Neutrophil (primary cell): ENCODE measurements at regions not wholly inside any gene's neighbourhood (a gene's known extent, or its start where the extent isn't known, plus 50 kb on each side); places are given as distances from the start of the nearest gene placed in this dataset.

ENCODE experiments used
- H3K27ac ChIP-seq: fragments of 200-600 bp; sonication (generic); 2 replicates; pipeline ENCODE4 v1.5.1; 2016; ENCODE audit warnings: mild to moderate bottlenecking, moderate library complexity
- H3K27me3 ChIP-seq: fragments of 200-600 bp; sonication (generic); 2 replicates; pipeline ENCODE4 v1.6.0; 2016; ENCODE audit warnings: mild to moderate bottlenecking
- H3K36me3 ChIP-seq: fragments of 200-600 bp; sonication (generic); 2 replicates; pipeline ENCODE4 v1.5.1; 2017
- H3K4me1 ChIP-seq, 2 experiments: fragments of 200-600 bp in 1 of 2; sonication (generic) in 1 of 2; 1 replicate in 1 of 2; 2 replicates in 1 of 2; pipeline versions ENCODE4 v1.5.1 to v1.6.1; 2013 to 2016; ENCODE audit warnings: low read depth in 1 of 2, low read length in 1 of 2, mild to moderate bottlenecking in 1 of 2, moderate library complexity in 1 of 2; ENCODE audit not compliant: control insufficient read depth in 1 of 2, insufficient read depth in 1 of 2
- H3K4me3 ChIP-seq, 2 experiments: fragments of 200-600 bp in 1 of 2; sonication (generic) in 1 of 2; 1 replicate in 1 of 2; 2 replicates in 1 of 2; pipeline ENCODE4 v1.5.1; 2013 to 2016; ENCODE audit warnings: low read depth in 1 of 2, low read length in 1 of 2, mild to moderate bottlenecking in 1 of 2, moderate library complexity in 1 of 2
- H3K9me3 ChIP-seq: fragments of 200-600 bp; sonication (generic); 2 replicates; pipeline ENCODE4 v1.5.1; 2016
- CTCF ChIP-seq: fragments of 200-600 bp; sonication (generic); IDR thresholded peaks from 2 replicates; pipeline ENCODE4 v1.5.1; 2016; ENCODE audit warnings: antibody characterized with exemption

GRCh38 chr3:18079739-18080138, 337.3 kb upstream of the TBC1D5 start:
- Histone ChIP-seq H3K27ac (no peak overlapping the region), H3K36me3 (no peaks in the 10 kb centered on the region), H3K4me1 (no peaks in the 10 kb centered on the region), H3K9me3 (no peaks in the 10 kb centered on the region), H3K27me3 (no peaks in the 10 kb centered on the region), H3K4me3 (no peak overlapping the region)
- no peak for TF ChIP-seq CTCF

GRCh38 chr3:18079062-18079461, 336.6 kb upstream of the TBC1D5 start:
- no peaks in the 10 kb centered on the region for H3K9me3 ChIP-seq
- H3K4me1 ChIP-seq: no peaks in the 10 kb centered on the region
- H3K27ac ChIP-seq: no peak overlapping the region
- no peaks in the 10 kb centered on the region for H3K27me3 ChIP-seq
- TF ChIP-seq CTCF: no peak
- H3K4me3 ChIP-seq: no peak overlapping the region
- no peaks in the 10 kb centered on the region for H3K36me3 ChIP-seq

- Histone ChIP-seq H3K27ac (no peak overlapping the region), H3K4me3 (no peak overlapping the region), H3K9me3 (no peaks in the 10 kb centered on the region), H3K27me3 (no peaks in the 10 kb centered on the region), H3K4me1 (no peaks in the 10 kb centered on the region), H3K36me3 (no peaks in the 10 kb centered on the region)
- TF ChIP-seq CTCF: no peak
Observed at GRCh38 chr3:18077128-18077840, 334.9 kb upstream of the TBC1D5 start.

GRCh38 chr3:18076301-18076700, 333.9 kb upstream of the TBC1D5 start:
- no peak overlapping the region for H3K4me3 ChIP-seq
- no peak overlapping the region for H3K27ac ChIP-seq
- TF ChIP-seq CTCF: no peak
- H3K9me3 ChIP-seq: no peaks in the 10 kb centered on the region
- no peaks in the 10 kb centered on the region for H3K36me3 ChIP-seq
- H3K27me3 ChIP-seq: no peaks in the 10 kb centered on the region
- H3K4me1 ChIP-seq: no peaks in the 10 kb centered on the region

- Histone ChIP-seq H3K36me3 (no peaks in the 10 kb centered on the region), H3K27ac (no peak overlapping the region), H3K9me3 (no peaks in the 10 kb centered on the region), H3K4me3 (no peak overlapping the region), H3K4me1 (no peaks in the 10 kb centered on the region), H3K27me3 (no peaks in the 10 kb centered on the region)
- TF ChIP-seq CTCF: no peak
Observed at GRCh38 chr3:18075799-18076198, 333.4 kb upstream of the TBC1D5 start.

GRCh38 chr3:18071833-18072232, 329.4 kb upstream of the TBC1D5 start:
- no peaks in the 10 kb centered on the region for H3K27me3 ChIP-seq
- no peaks in the 10 kb centered on the region for H3K36me3 ChIP-seq
- H3K9me3 ChIP-seq: no peaks in the 10 kb centered on the region
- no peaks in the 10 kb centered on the region for H3K4me1 ChIP-seq
- H3K4me3 ChIP-seq: no peak overlapping the region
- no peak for TF ChIP-seq CTCF
- H3K27ac ChIP-seq: no peak overlapping the region
